Panc1 (cell line): ENCODE measurements at regions not wholly inside any gene's neighbourhood (a gene's known extent, or its start where the extent isn't known, plus 50 kb on each side); places are given as distances from the start of the nearest gene placed in this dataset.

Source experiments
- CTCF ChIP-seq: fragments of 450-650 bp; IDR thresholded peaks from 2 replicates; pipeline ENCODE4 v1.5.1; 2017; ENCODE audit warnings: mild to moderate bottlenecking
- POLR2AphosphoS5 ChIP-seq: IDR thresholded peaks from 2 replicates; pipeline ENCODE4 v1.6.1; 2012; ENCODE audit warnings: mild to moderate bottlenecking, low read depth, low read length, moderate library complexity
- REST ChIP-seq, 2 experiments: IDR thresholded peaks; 2 replicates each; pipeline ENCODE4 v1.6.1; 2011 to 2012; ENCODE audit warnings: low read depth in 2 of 2, control low read depth in 1 of 2, low read length in 1 of 2, mild to moderate bottlenecking in 1 of 2, moderate library complexity in 1 of 2; ENCODE audit not compliant: insufficient read depth in 1 of 2
- SIN3A ChIP-seq: IDR thresholded peaks from 2 replicates; pipeline ENCODE4 v1.6.1; 2012; ENCODE audit warnings: low read depth, mild to moderate bottlenecking, low read length, moderate library complexity, borderline replicate concordance; ENCODE audit not compliant: insufficient read depth
- TCF7L2 ChIP-seq: IDR thresholded peaks from 2 replicates; pipeline ENCODE4 v1.6.1; 2011; ENCODE audit warnings: mild to moderate bottlenecking, low read depth, low read length, inconsistent platforms

- TF ChIP-seq CTCF (peak; percentile 62; the same call in 1 of the 2 replicates), POLR2AphosphoS5 (no peak), REST (IDR thresholded peaks at IDR 0.05; ENCODE audit: insufficient read depth in 1 of 2, low read depth in 2 of 2, low read length in 1 of 2) (no peak), SIN3A (no peak), TCF7L2 (no peak)
Measured at GRCh38 chr3:152574461-152575079, 260.4 kb upstream of the P2RY1 start.
